ENCODE measurements at regions not wholly inside any gene's neighbourhood (a gene's known extent, or its start where the extent isn't known, plus 50 kb on each side); places are given as distances from the start of the nearest gene placed in this dataset.

DNA sequence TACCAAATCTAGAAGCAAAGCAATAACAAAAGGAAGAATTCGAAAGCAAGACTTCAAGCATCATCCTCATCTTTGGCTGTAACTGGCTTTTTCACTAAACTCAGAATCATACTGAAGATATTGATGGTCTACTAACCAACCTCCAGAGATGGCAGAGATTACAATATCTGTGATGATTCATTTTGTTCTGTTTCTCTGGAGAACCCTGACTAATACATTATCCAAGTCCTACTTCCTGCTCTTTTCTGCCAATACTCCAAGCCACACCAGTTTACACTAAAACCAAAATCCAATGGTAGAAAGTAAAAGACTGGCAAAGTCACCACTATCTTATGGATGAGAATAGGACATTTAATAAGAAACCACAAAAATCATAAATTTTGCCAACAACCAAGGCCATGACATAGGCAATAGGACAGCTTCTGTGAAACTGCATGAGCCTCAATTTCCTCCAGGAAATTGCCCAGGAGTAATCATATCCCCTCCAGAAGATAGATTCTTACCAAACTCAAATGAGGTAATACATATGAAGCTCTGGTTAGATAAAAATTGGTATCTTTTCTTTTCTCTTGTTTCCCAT is 159.8 kb downstream of the METTL4 start:
- H3K4me1 ChIP-seq, result peaks cover 3 to 27% (median 6%) of the 10 kb centered on the region in 3 donors
- H3K9me3 ChIP-seq, result no peaks in the 10 kb centered on the region
- no peaks in the 10 kb centered on the region for H3K27me3 ChIP-seq
- no peak overlapping the region for H3K27ac ChIP-seq
- no peak overlapping the region for H3K4me3 ChIP-seq
- intact Hi-C loops (cut with DNase I), result no loop called here
- WGBS, 2 donors, result 58 to 65% methylated on average over 1 of the region's 1 CpG
- TF ChIP-seq, protein P1, sequence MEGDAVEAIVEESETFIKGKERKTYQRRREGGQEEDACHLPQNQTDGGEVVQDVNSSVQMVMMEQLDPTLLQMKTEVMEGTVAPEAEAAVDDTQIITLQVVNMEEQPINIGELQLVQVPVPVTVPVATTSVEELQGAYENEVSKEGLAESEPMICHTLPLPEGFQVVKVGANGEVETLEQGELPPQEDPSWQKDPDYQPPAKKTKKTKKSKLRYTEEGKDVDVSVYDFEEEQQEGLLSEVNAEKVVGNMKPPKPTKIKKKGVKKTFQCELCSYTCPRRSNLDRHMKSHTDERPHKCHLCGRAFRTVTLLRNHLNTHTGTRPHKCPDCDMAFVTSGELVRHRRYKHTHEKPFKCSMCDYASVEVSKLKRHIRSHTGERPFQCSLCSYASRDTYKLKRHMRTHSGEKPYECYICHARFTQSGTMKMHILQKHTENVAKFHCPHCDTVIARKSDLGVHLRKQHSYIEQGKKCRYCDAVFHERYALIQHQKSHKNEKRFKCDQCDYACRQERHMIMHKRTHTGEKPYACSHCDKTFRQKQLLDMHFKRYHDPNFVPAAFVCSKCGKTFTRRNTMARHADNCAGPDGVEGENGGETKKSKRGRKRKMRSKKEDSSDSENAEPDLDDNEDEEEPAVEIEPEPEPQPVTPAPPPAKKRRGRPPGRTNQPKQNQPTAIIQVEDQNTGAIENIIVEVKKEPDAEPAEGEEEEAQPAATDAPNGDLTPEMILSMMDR (IDR thresholded peaks at IDR 0.05), result no peak
- no peak for TF ChIP-seq POLR2A (IDR thresholded peaks at IDR 0.05)
- no peaks in the 10 kb centered on the region for H3K36me3 ChIP-seq
- no peak for DNase-seq

DNA sequence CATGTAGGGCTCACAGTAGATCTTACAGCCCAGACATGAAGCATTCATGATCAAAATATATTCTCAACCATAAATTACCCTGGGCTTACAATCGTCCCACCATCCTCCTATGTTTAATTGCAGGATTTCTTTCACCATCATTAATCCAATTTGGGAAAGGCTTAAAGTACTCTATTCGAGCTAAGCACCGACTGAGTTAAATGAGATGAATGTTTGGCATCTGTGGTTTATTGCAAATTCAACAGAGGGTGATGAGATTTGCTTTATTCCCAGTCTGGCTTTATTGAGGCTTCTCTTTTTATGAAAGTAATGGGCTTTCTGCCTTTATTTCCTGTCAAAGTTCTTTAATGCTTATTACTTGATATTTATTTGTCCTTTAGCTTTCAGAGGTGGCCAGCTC is 159.0 kb downstream of the METTL4 start:
- Histone ChIP-seq H3K27ac (no peak overlapping the region), H3K9me3 (no peaks in the 10 kb centered on the region), H3K27me3 (no peaks in the 10 kb centered on the region), H3K36me3 (no peaks in the 10 kb centered on the region), H3K4me3 (no peak overlapping the region), H3K4me1 (peaks cover 3 to 27% (median 6%) of the 10 kb centered on the region in 3 donors)
- DNase-seq, result no peak
- intact Hi-C loops (cut with DNase I), result no loop called here
- TF ChIP-seq POLR2A (IDR thresholded peaks at IDR 0.05), result no peak
- TF ChIP-seq, protein P1 (IDR thresholded peaks at IDR 0.05), result no peak
- WGBS, 2 donors, result 37 to 47% methylated on average over 3 of the region's 3 CpGs

GRCh38 chr18:2412996-2413751 is 158.1 kb downstream of the METTL4 start:
- TF ChIP-seq POLR2A (IDR thresholded peaks at IDR 0.05), result no peak
- TF ChIP-seq, protein P1 (IDR thresholded peaks at IDR 0.05), result no peak
- no peaks in the 10 kb centered on the region for H3K9me3 ChIP-seq
- no peak overlapping the region for H3K4me3 ChIP-seq
- H3K36me3 ChIP-seq, result no peaks in the 10 kb centered on the region
- H3K4me1 ChIP-seq, result peaks cover 3 to 27% (median 6%) of the 10 kb centered on the region in 3 donors
- 71 to 76% methylated on average over 9 of the region's 9 CpGs for WGBS, 2 donors
- H3K27ac ChIP-seq, result no peak overlapping the region
- intact Hi-C loops (cut with DNase I), result no loop called here
- no peaks in the 10 kb centered on the region for H3K27me3 ChIP-seq
- no peak for DNase-seq

DNA sequence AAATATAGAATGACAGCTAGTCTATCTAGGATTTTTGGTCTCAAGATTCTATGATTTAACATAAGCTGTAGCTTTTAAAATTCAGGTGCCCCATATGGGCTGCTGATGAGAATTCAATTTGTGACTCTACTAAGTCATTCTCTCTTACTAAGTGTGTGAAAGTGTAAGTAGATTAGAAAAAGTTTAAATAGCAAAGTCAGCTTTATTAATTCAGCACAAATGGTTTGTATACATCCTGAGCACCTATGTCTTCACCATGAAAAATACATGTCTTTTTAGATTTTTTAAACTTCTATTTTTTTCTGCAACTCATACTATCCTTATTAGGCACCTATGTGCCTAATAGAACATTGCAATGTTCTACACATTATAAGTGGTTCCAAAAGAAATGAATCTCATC is 157.1 kb downstream of the METTL4 start:
- H3K9me3 ChIP-seq, result no peaks in the 10 kb centered on the region
- no peak for TF ChIP-seq POLR2A (IDR thresholded peaks at IDR 0.05)
- TF ChIP-seq, protein P1 (IDR thresholded peaks at IDR 0.05), result no peak
- no peak overlapping the region for H3K4me3 ChIP-seq
- no peaks in the 10 kb centered on the region for H3K36me3 ChIP-seq
- H3K27ac ChIP-seq, result no peak overlapping the region
- no peaks in the 10 kb centered on the region for H3K27me3 ChIP-seq
- DNase-seq, result no peak
- intact Hi-C loops (cut with DNase I), result no loop called here
- H3K4me1 ChIP-seq, result peaks cover 3 to 27% (median 6%) of the 10 kb centered on the region in 3 donors

DNA sequence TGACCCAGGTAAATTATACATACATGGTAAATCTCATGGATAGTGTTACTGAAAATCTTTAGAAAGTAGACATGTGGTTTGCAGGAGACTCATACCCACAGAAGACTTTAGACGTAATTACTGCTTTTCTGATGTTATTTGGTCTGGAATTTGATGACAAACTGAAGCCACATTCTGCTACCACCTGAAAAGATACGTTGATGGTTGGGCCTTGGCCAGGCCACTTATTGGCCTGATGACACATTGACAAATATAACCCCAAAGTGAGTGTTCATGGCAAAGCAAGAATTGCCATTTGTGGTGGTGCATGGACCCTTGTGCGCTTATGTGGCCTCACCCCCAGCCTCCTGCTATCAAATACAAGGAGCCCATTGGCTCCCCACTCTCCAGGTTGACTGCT is 155.6 kb downstream of the METTL4 start:
- no peak for DNase-seq
- 81 to 88% methylated on average over 3 of the region's 3 CpGs for WGBS, 2 donors
- H3K27ac ChIP-seq, result no peak overlapping the region
- intact Hi-C loops (cut with DNase I), result no loop called here
- no peaks in the 10 kb centered on the region for H3K9me3 ChIP-seq
- H3K27me3 ChIP-seq, result no peaks in the 10 kb centered on the region
- no peaks in the 10 kb centered on the region for H3K36me3 ChIP-seq
- H3K4me3 ChIP-seq, result no peak overlapping the region
- peaks cover 0 to 16% (median 3%) of the 10 kb centered on the region in 3 donors for H3K4me1 ChIP-seq
- no peak for TF ChIP-seq POLR2A (IDR thresholded peaks at IDR 0.05)
- TF ChIP-seq, protein P1 (IDR thresholded peaks at IDR 0.05), result no peak

All from esophagus squamous epithelium (tissue), 5 donors.